ENCODE measurements at regions not wholly inside any gene's neighbourhood (a gene's known extent, or its start where the extent isn't known, plus 50 kb on each side); places are given as distances from the start of the nearest gene placed in this dataset.

DNA sequence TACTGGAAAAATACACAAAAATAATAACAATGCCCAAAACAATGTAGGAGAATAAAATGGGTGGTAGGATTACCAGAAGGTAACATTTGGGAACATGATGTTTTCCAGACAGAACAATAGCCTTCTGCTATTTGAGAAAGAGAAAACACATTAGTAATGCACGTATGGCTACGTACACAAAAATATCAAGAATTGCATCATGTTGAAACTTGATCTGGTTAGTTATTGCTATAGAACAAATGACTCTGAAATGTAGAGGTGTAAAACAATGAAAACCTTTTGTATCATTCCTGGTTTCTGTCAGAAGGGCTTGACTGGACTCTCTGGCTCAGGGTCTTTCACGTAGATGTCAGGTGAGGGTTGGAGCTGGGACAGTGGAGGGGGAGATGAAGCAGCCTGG lies 1040.0 kb downstream of the FAT4 start:
- FAIRE-seq: no peak
- TF ChIP-seq JUN (IDR thresholded peaks at IDR 0.05; ENCODE audit: borderline replicate concordance, insufficient read depth, insufficient read length, low read depth) (no peak), GATA2 (IDR thresholded peaks at IDR 0.05; ENCODE audit: insufficient read depth, insufficient read length, low read depth, low read length) (no peak), EZH2 (IDR thresholded peaks at IDR 0.05; ENCODE audit: borderline replicate concordance, low read depth, low read length, severe bottlenecking) (no peak), FOS (IDR thresholded peaks at IDR 0.05; ENCODE audit: borderline replicate concordance, insufficient read depth, low read length) (no peak), POLR2A (IDR thresholded peaks at IDR 0.05; ENCODE audit: low read depth, low read length) (no peak), POLR2AphosphoS5 (IDR thresholded peaks at IDR 0.05; ENCODE audit: insufficient read depth, low read depth, low read length) (no peak), MYC (IDR thresholded peaks at IDR 0.05; ENCODE audit: low read depth, low read length) (no peak)
- TF ChIP-seq, protein P1, sequence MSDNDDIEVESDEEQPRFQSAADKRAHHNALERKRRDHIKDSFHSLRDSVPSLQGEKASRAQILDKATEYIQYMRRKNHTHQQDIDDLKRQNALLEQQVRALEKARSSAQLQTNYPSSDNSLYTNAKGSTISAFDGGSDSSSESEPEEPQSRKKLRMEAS (IDR thresholded peaks at IDR 0.05; ENCODE audit: insufficient read depth, insufficient read length): no peak
- TF ChIP-seq, protein P2, sequence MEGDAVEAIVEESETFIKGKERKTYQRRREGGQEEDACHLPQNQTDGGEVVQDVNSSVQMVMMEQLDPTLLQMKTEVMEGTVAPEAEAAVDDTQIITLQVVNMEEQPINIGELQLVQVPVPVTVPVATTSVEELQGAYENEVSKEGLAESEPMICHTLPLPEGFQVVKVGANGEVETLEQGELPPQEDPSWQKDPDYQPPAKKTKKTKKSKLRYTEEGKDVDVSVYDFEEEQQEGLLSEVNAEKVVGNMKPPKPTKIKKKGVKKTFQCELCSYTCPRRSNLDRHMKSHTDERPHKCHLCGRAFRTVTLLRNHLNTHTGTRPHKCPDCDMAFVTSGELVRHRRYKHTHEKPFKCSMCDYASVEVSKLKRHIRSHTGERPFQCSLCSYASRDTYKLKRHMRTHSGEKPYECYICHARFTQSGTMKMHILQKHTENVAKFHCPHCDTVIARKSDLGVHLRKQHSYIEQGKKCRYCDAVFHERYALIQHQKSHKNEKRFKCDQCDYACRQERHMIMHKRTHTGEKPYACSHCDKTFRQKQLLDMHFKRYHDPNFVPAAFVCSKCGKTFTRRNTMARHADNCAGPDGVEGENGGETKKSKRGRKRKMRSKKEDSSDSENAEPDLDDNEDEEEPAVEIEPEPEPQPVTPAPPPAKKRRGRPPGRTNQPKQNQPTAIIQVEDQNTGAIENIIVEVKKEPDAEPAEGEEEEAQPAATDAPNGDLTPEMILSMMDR (IDR thresholded peaks at IDR 0.05; ENCODE audit: extremely low read depth in 1 of 2, insufficient read depth in 1 of 2, low read depth in 1 of 2, low read length in 2 of 2): no peak
- H3K9me1 ChIP-seq (replicated peaks; ENCODE audit: control insufficient read depth, extremely low read depth, insufficient read depth, low read length): peaks cover 2% of the 10 kb centered on the region
- no peak for DNase-seq (ENCODE audit: low read depth, low spot score)
- no peaks in the 10 kb centered on the region for H4K20me1 ChIP-seq (replicated peaks; ENCODE audit: control insufficient read depth, extremely low read depth, insufficient read depth, low read length)
- H3K4me1 ChIP-seq (ENCODE audit: control insufficient read depth, extremely low read depth, insufficient read depth, low read length): no peaks in the 10 kb centered on the region
- no peaks in the 10 kb centered on the region for H3K27me3 ChIP-seq (ENCODE audit: control insufficient read depth in 2 of 2, insufficient read depth in 2 of 2, low read length in 2 of 2)
- POLR2A ChIA-PET: no interaction called here
- H2AFZ ChIP-seq (ENCODE audit: low read depth, low read length): no peak overlapping the region
- intact Hi-C loops (cut with micrococcal nuclease) (no loop called here), dilution Hi-C loops (cut with MboI; ENCODE audit: extremely low pct_ligation_motif_present, low sequenced_read_pairs) (no loop called here)
- H3K4me2 ChIP-seq (ENCODE audit: insufficient read depth, low read length): no peak overlapping the region
- H3K79me2 ChIP-seq (ENCODE audit: control insufficient read depth, insufficient read depth, low read length): no peaks in the 10 kb centered on the region
- CTCF ChIA-PET: no interaction called here
- H3K9me3 ChIP-seq (replicated peaks; ENCODE audit: control insufficient read depth, insufficient read depth, low read length): no peaks in the 10 kb centered on the region
- H3K27ac ChIP-seq (ENCODE audit: insufficient read depth, low read depth, low read length): no peak overlapping the region
- H3K9ac ChIP-seq (replicated peaks; ENCODE audit: extremely low read depth, insufficient read depth, low read length): no peak overlapping the region
- H3K4me3 ChIP-seq (replicated peaks in 1 of 3; ENCODE audit: insufficient read depth in 1 of 3, low read depth in 1 of 3, low read length in 3 of 3): no peak overlapping the region
- BruUV-seq (replicated peaks): no TSS peak
- H3K36me3 ChIP-seq (ENCODE audit: control insufficient read depth in 2 of 2, extremely low read depth in 1 of 2, insufficient read depth in 2 of 2, low read length in 2 of 2): no peaks in the 10 kb centered on the region
